Uterus (tissue), 3 donors: ENCODE measurements at regions not wholly inside any gene's neighbourhood (a gene's known extent, or its start where the extent isn't known, plus 50 kb on each side); places are given as distances from the start of the nearest gene placed in this dataset.

Experiments used
- DNase-seq, 2 donors: peaks; one replicate each; pipeline ENCODE4 v3.0.0-alpha.2; 2019 to 2020
- H3K27ac ChIP-seq, 2 donors: fragments of 200-600 bp; sonication (generic); 1 replicate in 1 of 2; 2 replicates in 1 of 2; pipeline ENCODE4 v1.5.1; 2016 to 2018
- H3K27me3 ChIP-seq, 2 donors: fragments of 200-600 bp; sonication (generic); one replicate each; pipeline ENCODE4 v1.5.1; 2018 to 2019; ENCODE audit warnings: control low read depth in 1 of 2
- H3K36me3 ChIP-seq, 2 donors: fragments of 200-600 bp; sonication (generic); one replicate each; pipeline ENCODE4 v1.5.1; 2019; ENCODE audit warnings: control low read depth in 1 of 2
- H3K4me1 ChIP-seq, 2 donors: fragments of 200-600 bp; sonication (generic); one replicate each; pipeline ENCODE4 v1.5.1; 2018 to 2019; ENCODE audit warnings: control low read depth in 1 of 2
- H3K4me3 ChIP-seq, 2 donors: fragments of 200-600 bp; sonication (generic); 1 replicate in 1 of 2; 2 replicates in 1 of 2; pipeline ENCODE4 v1.5.1; 2018 to 2019; ENCODE audit warnings: mild to moderate bottlenecking in 1 of 2
- H3K9me3 ChIP-seq, 2 donors: fragments of 200-600 bp; sonication (generic); one replicate each; pipeline ENCODE4 v1.5.1; 2019; ENCODE audit warnings: control low read depth in 1 of 2
- POLR2A ChIP-seq, 2 donors: fragments of 450-650 bp; IDR thresholded peaks; one replicate each; pipeline ENCODE4 v1.6.1; 2016; ENCODE audit warnings: antibody characterized with exemption in 2 of 2, mild to moderate bottlenecking in 1 of 2, moderate library complexity in 1 of 2
- intact Hi-C: fragments of 100-400 bp; cut with DNase I; formaldehyde crosslinking; loops from one replicate; pipeline ENCODE4 v1.15.1; 2023; ENCODE audit warnings: low total_unique reads
- TF ChIP-seq, protein P1 (sequence below), 4 experiments: fragments of 200-600 bp in 2 of 4; fragments of 450-650 bp in 2 of 4; sonication (generic) in 2 of 4; IDR thresholded peaks; one replicate each; pipeline ENCODE4 v1.5.1; 2016 to 2019; ENCODE audit warnings: antibody characterized with exemption in 4 of 4, mild to moderate bottlenecking in 2 of 4, moderate library complexity in 1 of 4
- donor health status: DM: yes; HTN: yes; CAD: no.

GRCh38 chr12:47560415-47560814 is 145.4 kb downstream of the RPAP3 start:
- intact Hi-C loops = no loop called here
- no peak for TF ChIP-seq POLR2A (IDR thresholded peaks at IDR 0.05)
- Histone ChIP-seq H3K9me3 (no peaks in the 10 kb centered on the region), H3K27me3 (no peaks in the 10 kb centered on the region), H3K4me1 (no peaks in the 10 kb centered on the region), H3K4me3 (no peak overlapping the region), H3K36me3 (no peaks in the 10 kb centered on the region), H3K27ac (no peak overlapping the region)
- DNase-seq = no peak

DNA sequence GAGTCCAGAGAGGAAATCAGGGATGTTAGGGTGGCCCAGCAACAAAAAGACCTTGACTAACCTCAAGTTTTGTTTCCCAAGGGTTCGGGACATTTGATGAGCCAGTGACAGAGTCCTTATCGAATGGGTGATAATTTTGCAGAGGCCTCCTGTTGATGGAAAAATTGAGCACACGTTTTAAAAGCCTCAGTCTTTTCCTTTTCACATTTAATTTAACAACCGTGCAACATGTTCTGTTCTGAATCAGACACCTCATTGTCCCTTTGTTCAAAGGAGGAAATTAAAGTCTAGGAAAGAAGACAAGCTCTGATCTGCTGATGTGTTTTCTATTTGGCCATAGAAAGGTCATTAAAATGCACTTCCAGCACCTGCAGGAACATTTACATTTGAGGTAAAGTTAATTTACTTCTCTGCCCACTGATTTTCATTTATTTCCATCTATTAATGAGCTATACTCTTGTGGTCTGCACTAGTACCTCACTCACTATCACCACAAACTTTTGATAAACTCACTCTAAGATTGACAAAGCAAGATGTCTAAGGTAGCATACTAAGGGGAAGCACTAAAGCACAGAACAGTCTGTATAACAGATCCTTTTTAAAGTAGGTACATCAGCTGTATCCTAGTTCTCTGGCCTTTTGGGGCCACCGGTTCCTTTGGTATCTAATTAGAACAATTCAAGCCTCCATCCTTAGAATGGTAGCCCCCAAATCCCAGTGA is 147.0 kb downstream of the RPAP3 start:
- H3K4me1 ChIP-seq = no peaks in the 10 kb centered on the region
- no peaks in the 10 kb centered on the region for H3K27me3 ChIP-seq
- DNase-seq = no peak
- H3K4me3 ChIP-seq = no peak overlapping the region
- H3K36me3 ChIP-seq = no peaks in the 10 kb centered on the region
- H3K27ac ChIP-seq = no peak overlapping the region
- no peaks in the 10 kb centered on the region for H3K9me3 ChIP-seq
- TF ChIP-seq, protein P1, sequence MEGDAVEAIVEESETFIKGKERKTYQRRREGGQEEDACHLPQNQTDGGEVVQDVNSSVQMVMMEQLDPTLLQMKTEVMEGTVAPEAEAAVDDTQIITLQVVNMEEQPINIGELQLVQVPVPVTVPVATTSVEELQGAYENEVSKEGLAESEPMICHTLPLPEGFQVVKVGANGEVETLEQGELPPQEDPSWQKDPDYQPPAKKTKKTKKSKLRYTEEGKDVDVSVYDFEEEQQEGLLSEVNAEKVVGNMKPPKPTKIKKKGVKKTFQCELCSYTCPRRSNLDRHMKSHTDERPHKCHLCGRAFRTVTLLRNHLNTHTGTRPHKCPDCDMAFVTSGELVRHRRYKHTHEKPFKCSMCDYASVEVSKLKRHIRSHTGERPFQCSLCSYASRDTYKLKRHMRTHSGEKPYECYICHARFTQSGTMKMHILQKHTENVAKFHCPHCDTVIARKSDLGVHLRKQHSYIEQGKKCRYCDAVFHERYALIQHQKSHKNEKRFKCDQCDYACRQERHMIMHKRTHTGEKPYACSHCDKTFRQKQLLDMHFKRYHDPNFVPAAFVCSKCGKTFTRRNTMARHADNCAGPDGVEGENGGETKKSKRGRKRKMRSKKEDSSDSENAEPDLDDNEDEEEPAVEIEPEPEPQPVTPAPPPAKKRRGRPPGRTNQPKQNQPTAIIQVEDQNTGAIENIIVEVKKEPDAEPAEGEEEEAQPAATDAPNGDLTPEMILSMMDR (IDR thresholded peaks at IDR 0.05) = no peak
- no peak for TF ChIP-seq POLR2A (IDR thresholded peaks at IDR 0.05)
- intact Hi-C loops = no loop called here

DNA sequence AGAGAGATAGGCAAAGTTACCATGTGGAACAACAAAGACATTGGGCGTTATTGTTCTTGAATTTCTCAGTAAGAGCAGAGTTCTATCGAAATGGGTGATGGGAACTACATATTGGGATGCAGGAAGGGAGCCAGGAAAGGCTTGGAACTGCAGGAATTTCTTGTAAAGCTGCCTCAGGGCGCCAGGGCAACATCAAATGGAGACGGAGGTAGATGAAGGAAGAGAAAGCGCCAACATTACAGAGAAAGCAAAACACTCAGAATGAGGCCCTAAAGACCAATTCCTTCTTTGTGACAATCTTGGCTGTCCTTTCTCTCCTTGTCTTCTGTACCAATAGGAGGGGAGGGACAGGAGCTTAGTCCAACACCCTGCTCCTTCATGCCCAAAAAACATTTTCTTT is 148.4 kb downstream of the RPAP3 start:
- Histone ChIP-seq H3K27me3 (no peaks in the 10 kb centered on the region), H3K4me1 (no peaks in the 10 kb centered on the region), H3K27ac (no peak overlapping the region), H3K36me3 (no peaks in the 10 kb centered on the region), H3K9me3 (peaks cover 0 to 10% of the 10 kb centered on the region in 2 donors), H3K4me3 (no peak overlapping the region)
- intact Hi-C loops = no loop called here
- TF ChIP-seq, protein P1 (IDR thresholded peaks at IDR 0.05) = no peak
- no peak for DNase-seq

DNA sequence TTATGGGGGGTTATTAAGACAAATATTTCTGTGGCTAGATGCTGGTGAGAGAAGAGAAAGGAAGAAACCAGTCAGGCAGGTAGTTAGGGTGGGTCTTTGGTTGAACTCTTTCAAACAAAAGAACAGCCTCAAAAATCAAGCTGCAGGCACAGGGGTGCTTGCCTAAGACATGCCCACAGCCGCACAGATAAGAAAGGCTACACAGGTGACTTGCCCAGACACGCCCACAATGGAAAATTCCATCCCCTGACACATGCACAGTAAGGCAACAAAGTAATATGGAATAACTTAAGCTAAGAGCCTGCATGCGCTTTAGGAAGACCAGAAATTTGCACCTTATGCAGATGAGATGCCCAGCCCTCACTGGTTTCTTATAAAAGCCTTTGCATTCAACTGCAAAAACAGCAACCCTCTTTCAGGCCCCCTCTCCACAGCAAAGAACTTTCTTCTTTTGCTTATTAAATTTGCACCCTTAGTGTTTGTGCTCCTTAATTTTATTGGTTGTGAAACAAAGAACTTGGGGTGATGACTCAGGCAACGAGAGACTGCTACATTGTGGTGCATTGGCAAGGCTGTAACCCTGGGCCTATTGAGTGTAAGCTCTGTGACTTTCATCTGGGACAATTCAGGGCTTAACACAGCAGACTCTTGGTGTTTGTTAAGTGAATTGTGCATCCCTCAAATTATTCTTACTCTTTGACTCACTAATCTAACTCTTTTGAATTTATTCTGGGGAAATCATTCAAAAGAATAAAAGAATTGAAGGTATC is 149.4 kb downstream of the RPAP3 start:
- peaks cover 0 to 10% of the 10 kb centered on the region in 2 donors for H3K9me3 ChIP-seq
- intact Hi-C loops = no loop called here
- no peak overlapping the region for H3K27ac ChIP-seq
- no peaks in the 10 kb centered on the region for H3K36me3 ChIP-seq
- no peak for DNase-seq
- H3K4me3 ChIP-seq = no peak overlapping the region
- H3K4me1 ChIP-seq = no peaks in the 10 kb centered on the region
- TF ChIP-seq, protein P1 (IDR thresholded peaks at IDR 0.05) = no peak
- TF ChIP-seq POLR2A (IDR thresholded peaks at IDR 0.05) = no peak
- H3K27me3 ChIP-seq = no peaks in the 10 kb centered on the region

DNA sequence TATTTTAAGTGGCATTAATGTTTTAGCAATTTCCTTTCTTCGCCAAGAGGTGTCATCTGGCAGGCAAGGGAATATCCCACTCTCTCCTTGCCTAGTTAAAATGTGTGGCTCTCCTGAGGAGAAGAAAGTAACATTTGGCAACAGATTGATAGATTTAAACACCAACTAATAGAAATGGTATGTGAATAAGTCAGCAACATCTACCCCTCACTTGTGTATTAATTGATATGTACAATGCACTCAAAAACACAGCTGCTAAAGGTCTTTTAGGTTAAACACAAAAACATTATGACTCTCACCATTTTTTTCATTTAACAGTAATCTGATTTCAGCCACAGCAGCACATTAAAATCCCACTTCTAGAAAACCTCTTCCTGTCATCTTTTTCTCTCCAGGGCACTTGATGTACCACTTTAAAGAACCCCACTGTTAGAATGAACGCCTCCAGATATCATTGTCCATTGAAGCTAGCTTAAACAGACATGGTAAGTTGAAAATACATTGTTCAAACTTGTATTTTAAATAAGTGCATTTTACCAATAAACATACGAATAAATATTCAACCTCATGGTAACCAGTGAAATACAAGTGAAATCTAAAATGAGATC is 151.7 kb downstream of the RPAP3 start:
- Histone ChIP-seq H3K4me1 (no peaks in the 10 kb centered on the region), H3K36me3 (no peaks in the 10 kb centered on the region)
- intact Hi-C loops = no loop called here

More for the DNA sequence above, 151.7 kb downstream of the RPAP3 start:
- DNase-seq = no peak
- peaks cover 0 to 10% of the 10 kb centered on the region in 2 donors for H3K9me3 ChIP-seq
- no peak for TF ChIP-seq POLR2A (IDR thresholded peaks at IDR 0.05)
- TF ChIP-seq, protein P1 (IDR thresholded peaks at IDR 0.05) = no peak
- H3K27ac ChIP-seq = no peak overlapping the region
- H3K27me3 ChIP-seq = no peaks in the 10 kb centered on the region
- H3K4me3 ChIP-seq = no peak overlapping the region
